HG03135 (cell line): ENCODE measurements at regions not wholly inside any gene's neighbourhood (a gene's known extent, or its start where the extent isn't known, plus 50 kb on each side); places are given as distances from the start of the nearest gene placed in this dataset.

Source experiments
- ATAC-seq: cut with Tn5 transposase; IDR thresholded peaks from one replicate; pipeline ENCODE4 v1.9.1; 2021; ENCODE audit warnings: mild to moderate bottlenecking, moderate library complexity; ENCODE audit not compliant: unreplicated experiment

GRCh38 chr16:86052115-86052670, 153.2 kb downstream of the IRF8 start:
- ATAC-seq, result no peak

- ATAC-seq, result no peak
Observed at GRCh38 chr16:86052926-86053325, 154.0 kb downstream of the IRF8 start.

DNA sequence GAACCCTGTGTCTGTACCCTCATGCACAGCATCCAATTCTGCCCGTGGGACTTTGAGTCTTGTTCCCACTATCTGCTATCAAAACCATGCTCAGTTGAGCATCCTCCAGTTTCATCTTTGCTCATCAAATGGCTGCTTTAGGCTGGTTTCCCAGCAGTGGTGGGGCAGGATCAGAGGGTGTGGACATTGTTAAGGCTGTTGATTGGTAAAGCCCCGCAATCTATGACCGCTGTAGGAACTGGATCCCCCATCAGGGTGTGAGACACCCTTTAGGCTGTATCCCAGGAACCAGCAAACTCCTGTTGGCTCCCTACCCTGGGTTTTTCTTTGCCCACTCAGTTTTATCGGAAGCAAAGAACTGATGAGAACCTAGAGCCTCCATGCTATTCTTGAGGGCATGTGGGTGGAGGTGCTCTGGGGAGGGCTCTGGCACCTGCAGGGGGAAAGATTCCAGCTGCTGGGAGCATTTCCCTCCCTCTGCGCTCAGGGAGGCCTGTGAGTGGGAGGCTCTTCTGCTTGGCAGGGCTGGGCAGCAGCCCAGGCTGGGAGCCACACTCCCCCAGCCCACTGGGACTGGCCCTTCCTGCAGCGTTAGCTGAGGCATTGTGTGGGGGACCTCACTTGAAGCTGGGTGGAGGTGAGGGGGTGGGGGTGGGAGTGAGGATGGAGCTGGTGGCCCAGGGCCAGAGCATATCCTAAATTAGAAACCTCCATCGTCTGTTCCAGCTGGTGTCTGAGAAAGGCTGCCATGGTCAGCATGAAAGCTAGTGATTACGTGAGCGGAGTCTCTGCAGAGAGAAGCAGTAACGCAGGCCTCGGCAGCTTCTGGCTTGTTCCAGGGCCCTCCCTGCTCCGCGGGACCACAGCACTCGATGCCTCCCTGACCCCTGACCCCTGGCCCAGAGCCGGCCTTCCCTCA, 160.6 kb downstream of the IRF8 start:
- no peak for ATAC-seq

DNA sequence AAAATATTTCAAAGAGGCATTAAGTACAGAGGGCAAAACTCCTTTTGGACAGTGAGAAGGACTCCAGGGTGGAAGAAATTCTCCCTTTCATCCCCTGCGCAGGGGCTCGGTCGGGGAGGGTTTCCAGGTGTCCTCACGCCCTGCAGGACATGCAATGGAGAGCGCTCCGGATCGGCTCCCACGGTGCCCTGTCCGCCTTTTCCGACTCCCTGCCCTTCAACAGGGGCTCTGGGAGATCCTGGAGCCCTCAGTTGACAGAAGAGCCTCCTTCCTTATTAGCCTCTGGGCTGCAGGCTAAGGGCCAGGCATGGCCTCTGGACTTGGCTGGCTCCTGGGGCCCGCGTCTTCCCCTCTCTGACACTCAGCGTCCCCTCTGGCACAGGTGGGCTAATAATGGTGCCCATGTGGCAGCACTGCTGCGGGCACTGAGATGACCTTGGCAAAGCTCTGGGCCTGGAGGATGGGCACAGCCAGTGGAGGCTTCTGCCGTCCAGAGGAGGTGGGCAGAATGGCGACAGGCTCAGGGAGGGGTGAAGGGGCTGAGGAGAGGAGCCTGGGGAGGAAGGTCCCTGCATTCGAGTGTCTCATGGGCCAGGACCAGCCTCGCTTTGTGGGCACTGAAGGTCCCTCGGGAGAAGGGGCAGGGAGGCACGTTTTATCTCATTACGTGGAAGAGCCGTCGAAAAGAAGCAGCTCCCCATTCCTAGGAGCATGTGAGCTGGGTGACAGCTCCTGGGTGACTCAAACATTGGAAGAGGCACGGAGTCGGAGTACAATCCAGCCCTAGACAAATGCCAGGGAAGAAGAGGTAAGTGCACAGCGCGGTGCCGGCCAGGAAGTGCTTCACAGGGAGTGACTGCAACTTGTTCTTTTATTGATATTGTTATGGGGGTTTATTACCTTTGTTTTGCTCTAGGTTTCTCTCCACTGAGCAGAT, 161.7 kb downstream of the IRF8 start:
- ATAC-seq, result no peak

DNA sequence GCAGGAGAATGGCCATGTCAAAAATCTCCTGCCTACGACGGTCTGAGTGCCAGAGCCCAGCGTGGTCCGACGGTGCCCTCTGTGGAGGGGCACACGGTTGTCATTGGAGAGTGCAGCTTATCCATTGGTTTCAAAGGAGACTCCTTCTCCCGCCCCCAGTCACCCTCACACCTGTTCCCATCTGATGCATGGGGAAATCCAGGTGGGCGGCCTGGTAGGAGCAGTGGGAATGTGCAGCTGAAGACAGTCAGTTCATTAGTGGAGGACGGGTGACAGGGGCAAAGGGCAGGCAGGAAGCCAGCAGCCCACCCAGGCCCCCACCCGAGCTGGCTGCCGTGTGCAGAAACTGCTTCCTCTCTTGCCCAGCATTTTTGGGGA, 162.3 kb downstream of the IRF8 start:
- ATAC-seq, result no peak

- ATAC-seq, result no peak
Observed at GRCh38 chr16:86061721-86062120, 162.8 kb downstream of the IRF8 start.

DNA sequence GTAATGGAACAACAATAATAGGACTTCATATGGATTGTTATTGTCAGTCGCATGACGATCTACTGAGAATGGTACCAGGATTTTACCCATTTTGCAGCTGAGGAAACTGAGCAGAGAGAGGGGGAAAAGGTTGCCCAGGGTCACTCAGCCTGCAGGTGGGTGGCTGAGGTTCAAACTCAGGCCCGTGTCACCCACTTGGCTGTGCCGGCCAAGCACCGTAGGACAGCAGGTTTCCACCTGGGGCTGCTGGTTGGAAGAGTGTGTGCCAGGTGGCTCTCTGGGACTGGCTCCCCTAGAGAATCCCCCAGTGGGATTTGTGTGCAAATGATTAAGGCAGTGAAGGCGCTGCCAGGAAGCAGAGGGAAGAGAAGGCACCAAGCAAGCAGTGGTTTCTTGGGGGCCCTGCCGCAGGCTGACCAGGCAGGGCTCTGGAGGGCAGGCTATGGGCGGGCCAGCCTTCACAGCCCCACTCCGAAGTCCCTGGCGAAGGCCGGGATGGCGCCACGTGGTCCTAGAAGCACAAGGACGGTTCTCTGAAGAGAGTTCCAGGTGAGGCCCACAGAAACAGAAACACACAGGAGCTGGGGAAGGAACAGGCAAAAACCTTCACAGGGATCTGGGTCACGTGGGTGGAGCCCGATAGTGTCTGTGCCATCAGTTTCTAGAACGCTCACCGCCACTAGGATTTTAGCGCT, 163.5 kb downstream of the IRF8 start:
- ATAC-seq, result no peak

DNA sequence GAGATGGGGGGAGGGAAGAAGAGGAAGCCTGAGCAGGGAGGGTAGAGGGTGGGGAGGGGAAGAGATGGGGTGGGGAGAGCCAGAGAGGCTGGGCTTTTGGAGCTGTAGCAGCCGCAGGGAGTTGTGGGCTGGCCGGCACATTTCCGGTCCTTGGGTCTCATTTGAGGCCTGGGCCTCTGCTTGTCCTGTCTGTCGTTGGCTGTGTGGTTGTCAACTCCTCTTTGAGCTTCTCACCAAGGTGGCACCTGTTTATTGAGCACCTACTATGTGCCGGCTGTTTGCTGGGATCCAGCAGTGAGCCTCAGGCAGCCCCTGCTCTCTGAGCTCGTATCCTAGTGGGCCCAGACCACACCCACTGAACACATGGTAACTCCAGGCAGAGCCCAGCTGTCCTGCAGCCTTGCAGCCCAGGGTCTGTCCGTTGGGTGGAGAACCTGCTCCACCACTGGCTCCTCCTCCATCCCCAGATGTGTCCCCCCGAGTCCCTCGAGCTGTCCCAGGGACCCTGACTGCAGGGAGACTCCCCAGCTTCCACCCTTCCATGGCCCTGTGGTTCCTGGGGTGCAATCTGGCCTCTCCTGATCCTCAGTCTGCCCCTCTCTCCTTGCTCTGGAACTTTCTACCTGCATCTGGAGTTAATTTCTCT, 164.9 kb downstream of the IRF8 start:
- no peak for ATAC-seq

DNA sequence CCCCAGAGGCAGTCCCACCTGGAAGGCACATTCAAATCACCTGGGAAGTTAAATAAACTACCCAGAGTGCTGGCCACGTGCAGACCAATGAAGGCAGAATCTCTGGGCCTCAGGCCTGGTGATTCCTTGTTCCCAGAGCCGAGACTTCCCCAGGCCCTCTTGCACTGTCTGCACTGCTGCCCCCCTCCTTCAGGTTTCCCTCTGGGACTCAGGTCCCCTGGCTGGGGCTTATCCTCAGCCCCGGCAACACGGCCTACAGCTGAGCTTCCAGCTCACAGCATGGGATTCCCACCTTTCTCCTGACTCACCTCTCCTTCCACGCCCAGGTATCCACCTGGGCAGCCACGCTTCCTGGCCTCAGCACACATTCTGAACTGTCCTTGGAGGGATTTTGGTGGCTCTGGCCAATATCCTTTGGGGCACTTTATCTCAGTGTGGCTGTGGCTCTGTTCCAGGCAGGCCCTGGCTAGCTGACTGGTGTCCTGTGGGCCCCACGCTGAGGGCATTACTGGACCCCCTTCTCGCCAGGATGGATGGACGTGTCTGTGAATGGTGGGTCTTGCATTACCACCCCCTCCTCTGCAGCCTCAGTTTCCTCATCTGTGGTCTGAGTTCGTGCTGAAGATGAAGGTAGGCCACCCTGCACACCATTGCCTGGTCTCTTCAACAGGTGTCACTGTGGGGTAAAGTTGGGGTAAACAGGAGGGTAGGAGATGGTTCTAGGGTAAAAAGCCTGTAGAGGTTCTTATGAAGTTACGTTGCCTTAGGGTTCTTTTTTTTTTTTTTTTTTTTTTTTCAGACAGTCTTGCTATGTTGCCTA, 165.7 kb downstream of the IRF8 start:
- ATAC-seq, result no peak

- no peak for ATAC-seq
Observed at GRCh38 chr16:86065711-86066110, 166.7 kb downstream of the IRF8 start.

GRCh38 chr16:86066811-86067210, 167.8 kb downstream of the IRF8 start:
- ATAC-seq, result no peak

DNA sequence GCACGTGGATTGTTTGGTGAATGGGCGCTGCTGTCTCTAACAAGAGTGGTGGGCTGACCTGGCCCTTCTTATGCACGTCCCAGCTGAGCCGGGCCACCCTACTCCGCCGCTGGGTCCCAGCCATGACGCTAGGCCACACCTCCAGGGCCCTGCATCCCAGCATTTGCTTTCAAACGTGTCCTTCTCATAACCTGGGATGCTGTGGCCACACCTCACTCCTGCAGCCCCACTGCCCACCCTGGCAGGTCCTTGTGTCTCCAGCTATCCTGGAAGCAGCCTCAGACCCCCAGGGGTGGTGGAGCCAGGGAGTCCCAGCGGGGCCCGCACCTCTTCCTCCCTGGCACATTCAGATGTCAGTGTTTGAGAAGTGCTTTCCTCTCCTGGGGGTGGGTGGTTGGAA, 168.6 kb downstream of the IRF8 start:
- no peak for ATAC-seq

DNA sequence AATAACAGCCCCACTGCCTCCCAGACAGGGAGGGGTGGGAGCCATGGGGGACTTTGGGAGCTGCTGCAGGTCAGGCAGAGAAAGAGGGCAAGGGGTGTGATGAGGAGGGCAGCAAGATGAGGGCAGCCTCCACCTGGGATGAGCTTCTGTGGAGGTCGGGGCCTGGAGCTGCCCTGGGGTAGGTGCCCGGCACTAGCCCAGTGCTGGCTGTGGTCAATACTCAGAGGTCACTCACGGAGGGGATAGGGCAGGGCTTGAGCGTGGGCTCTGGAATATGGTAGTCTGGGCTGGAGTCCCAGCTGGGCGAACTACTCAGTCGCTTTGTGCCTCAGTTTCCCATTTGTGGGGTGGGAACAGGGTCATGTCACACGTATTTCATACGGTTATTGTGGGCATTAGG, 169.0 kb downstream of the IRF8 start:
- no peak for ATAC-seq

- no peak for ATAC-seq
Observed at GRCh38 chr16:86068722-86069121, 169.8 kb downstream of the IRF8 start.

- ATAC-seq, result no peak
Observed at GRCh38 chr16:86069736-86070298, 170.9 kb downstream of the IRF8 start.

DNA sequence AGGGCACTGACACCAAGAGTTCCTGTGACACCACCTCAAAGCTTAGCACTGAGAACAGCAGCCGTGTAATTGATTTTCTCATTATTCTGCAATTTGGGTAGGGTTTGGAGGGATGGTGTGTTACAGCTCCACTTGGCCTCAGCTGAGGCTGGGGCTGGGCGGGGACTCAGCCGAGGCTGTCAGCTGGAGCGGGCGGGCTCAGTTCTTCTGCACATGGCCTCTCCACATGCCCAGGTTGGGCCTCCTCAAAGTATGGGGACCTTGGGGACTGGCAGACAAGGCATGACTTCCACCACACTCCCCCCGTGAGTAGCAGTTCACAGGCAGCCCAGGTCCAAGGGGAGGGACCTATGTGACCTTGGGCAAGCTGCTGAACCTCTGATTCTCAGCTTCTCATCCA, 171.5 kb downstream of the IRF8 start:
- ATAC-seq, result no peak

GRCh38 chr16:86070971-86071370, 172.0 kb downstream of the IRF8 start:
- ATAC-seq, result no peak

- ATAC-seq, result no peak
Observed at GRCh38 chr16:86071611-86072240, 172.8 kb downstream of the IRF8 start.
